GM20000 (cell line): ENCODE measurements at regions not wholly inside any gene's neighbourhood (a gene's known extent, or its start where the extent isn't known, plus 50 kb on each side); places are given as distances from the start of the nearest gene placed in this dataset.

Source experiments
- DNase-seq: peaks from one replicate; pipeline ENCODE4 v3.0.0; 2012; ENCODE audit warnings: low spot score
- TF ChIP-seq, protein P1 (sequence below): IDR thresholded peaks from 2 replicates; pipeline ENCODE4 v1.5.1; 2012; ENCODE audit warnings: mild to moderate bottlenecking, control low read depth; ENCODE audit errors: extremely low read depth, missing control alignments

DNA sequence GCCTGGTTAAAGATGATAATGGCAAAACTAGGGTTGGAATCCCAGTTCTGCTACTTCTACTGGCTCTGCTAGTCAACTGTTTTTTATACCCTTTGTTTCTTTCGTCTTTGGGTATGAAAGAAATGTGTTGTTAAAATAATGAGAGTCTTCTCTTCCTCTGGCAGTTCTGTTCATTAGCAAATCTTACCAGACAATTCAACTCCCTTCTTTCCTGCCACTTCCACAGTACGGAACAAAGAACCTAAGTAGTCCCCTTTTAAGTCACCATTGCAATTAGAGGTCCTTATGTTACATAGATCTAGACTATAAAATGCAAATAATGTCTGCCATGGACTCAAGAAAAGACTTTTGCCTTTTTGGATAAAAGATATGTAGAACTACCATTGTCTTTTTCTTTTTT is 134.1 kb downstream of the RND3 start:
- DNase-seq, result no peak
- TF ChIP-seq, protein P1, sequence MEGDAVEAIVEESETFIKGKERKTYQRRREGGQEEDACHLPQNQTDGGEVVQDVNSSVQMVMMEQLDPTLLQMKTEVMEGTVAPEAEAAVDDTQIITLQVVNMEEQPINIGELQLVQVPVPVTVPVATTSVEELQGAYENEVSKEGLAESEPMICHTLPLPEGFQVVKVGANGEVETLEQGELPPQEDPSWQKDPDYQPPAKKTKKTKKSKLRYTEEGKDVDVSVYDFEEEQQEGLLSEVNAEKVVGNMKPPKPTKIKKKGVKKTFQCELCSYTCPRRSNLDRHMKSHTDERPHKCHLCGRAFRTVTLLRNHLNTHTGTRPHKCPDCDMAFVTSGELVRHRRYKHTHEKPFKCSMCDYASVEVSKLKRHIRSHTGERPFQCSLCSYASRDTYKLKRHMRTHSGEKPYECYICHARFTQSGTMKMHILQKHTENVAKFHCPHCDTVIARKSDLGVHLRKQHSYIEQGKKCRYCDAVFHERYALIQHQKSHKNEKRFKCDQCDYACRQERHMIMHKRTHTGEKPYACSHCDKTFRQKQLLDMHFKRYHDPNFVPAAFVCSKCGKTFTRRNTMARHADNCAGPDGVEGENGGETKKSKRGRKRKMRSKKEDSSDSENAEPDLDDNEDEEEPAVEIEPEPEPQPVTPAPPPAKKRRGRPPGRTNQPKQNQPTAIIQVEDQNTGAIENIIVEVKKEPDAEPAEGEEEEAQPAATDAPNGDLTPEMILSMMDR, result no peak

DNA sequence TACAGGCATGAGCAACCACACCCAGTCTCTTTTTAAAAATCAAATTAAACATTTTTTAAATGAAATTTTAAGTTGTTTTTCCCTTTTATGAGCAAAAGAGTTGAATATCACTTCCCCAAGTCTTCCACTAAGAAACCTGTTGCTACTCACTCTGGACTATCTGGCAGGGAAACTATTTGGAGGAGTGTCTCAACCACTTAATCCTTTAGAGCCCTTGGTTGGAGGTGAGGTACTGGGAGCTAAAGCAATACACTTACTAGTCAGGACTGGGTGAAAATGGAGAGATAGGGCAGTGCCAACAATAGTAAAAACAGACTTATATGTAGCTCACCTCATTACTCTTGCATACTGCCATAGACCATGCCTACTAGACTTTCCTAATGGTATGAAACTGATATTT is 135.5 kb downstream of the RND3 start:
- TF ChIP-seq, protein P1, result no peak
- no peak for DNase-seq

DNA sequence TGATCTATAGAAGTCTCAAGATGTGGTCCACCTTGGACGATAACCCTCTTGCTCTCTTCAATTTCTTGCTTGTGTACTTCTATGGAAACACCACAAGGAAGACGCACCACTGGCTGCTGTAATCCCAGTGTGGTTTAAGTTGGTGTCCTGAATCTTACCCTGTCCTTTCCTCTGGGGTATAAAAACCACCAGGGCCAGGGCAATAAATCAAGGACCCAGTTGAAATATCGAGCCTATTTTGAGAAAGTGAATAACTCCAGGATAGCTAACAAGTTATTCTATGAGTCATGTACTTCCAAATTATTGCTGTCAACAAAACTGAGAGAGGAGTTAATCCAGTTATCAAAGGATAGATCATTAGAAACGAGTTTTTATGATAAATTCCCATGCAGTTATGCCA is 137.0 kb downstream of the RND3 start:
- DNase-seq, result no peak
- TF ChIP-seq, protein P1, result no peak

DNA sequence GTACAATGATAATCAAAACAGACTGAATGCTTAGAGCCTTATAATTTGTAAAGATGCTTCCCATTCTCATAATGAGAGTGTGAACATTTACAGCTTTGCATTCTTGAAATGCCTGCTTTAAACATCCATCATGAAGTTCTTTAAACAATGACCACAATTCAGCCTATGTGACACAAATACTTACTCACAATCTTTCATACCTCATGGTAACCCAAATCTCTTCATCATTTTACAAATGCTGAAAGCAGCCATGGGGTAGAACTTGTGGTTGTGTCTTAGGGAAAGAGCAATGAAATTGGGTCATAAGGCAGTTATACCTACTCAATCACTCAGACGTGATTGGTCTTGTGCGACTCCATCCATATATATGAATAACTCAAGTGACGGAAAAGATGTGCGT is 140.7 kb downstream of the RND3 start:
- TF ChIP-seq, protein P1, result no peak
- DNase-seq, result no peak

DNA sequence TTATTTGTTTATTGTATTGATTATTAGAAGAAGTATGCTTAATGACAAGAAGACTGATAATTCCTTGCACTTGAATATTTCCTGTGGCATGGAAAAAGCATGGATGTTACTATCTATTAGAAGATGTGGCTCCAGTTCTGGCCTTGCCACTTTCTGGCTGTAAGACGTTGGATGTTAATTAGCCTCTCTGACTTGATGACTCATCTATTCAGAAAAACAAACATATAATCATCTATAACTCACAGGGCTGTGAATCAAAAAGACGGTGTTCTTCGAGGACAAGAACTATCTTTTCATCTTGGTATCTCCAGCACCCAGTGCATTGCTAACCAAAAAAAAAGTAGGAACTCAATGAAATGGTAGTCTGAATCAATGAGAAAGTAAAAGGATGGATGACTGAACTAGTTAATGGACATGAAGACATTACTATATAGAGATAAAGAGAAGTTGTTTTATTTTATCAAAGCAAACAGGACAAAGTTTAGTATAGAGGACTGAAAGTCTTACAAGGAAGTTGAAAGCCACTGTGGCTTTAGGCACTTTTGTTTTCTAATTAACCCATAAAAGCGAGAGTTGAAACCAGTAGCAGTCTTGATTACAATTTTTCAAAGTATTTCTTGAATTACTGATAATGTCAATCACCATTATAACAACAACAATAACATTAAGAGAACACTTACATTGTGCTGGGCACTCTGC is 145.3 kb downstream of the RND3 start:
- TF ChIP-seq, protein P1, result no peak
- no peak for DNase-seq

DNA sequence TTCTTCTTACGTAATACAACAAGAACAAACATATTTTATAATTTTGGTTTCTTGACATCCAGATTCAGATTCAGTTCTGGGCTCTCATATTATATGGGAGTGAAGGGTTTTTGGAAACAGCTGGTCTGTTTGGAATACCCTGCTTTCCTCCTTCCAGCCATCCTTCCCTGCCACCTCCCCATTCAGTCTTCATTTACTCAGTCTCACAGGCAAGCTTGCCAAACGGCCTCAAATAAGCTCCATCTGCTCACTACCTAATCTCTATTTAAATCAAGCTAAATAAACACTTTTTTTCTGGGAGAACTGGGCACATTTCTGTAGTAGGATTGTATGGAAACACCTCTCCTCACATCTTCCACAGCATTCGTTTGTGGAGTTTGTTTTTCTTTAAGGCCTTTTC is 147.5 kb downstream of the RND3 start:
- DNase-seq, result no peak
- TF ChIP-seq, protein P1, result no peak

DNA sequence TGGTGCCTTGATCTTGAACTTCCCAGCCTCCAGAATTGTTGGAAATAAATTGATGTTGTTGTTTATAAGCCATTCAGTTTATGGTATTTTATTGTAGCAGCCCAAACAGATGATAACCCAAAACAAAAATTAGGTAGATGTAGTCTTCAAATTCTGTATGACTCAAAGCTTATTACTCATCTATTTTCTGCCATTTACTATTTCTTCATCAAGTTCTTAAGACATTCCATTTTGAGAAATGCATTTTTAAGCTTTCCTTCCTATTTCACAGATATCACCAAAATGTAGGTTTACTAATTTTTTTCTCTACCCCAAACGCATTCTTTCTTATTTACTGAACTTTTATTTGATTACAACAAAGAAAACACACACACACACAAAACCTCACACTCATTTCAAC is 148.2 kb downstream of the RND3 start:
- TF ChIP-seq, protein P1, result no peak
- DNase-seq, result no peak
